ENCODE measurements at regions not wholly inside any gene's neighbourhood (a gene's known extent, or its start where the extent isn't known, plus 50 kb on each side); places are given as distances from the start of the nearest gene placed in this dataset.

DNA sequence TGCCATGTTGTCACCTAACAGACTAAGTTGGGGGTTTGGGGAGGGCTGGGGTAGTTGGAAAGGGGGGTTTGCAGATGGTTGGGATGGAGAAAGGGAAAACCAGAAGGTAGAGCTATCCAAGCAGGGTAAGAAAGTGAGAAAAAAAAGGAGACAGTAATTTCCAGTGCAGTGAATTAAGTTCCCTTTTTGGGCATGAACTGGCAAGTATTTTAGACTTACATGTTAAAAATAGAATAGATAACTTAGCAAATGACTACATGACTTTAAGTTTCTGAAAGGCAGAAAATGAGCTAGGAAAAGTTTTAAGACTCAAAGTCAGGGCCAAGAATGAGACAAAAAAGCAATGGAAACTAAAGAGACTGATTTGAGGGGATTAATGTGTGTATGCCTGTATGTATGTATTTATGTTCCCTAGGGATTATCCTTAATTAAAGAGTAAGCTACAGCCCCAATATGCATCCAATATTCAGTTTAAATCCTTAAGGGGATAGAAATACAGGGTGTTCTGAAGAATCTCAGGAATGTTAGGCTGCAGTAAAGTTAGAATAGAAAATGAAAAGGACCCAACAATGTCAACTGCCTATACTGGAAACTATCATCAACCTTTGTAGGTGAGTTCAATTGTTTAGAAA is 285.2 kb upstream of the MME start:
- H3K36me3 ChIP-seq (ENCODE audit: insufficient read depth, low read length), result no peaks in the 10 kb centered on the region
- no peaks in the 10 kb centered on the region for H3K27me3 ChIP-seq (ENCODE audit: insufficient read depth, low read length)
- H3K79me2 ChIP-seq (ENCODE audit: control insufficient read depth, insufficient read depth, low read length, unreplicated experiment), result no peaks in the 10 kb centered on the region
- H2AFZ ChIP-seq (ENCODE audit: low read length, unreplicated experiment), result no peak overlapping the region
- peak overlapping the region; percentile 70 for H3K27ac ChIP-seq (ENCODE audit: low read depth, low read length)
- peaks cover 25% of the 10 kb centered on the region for H3K4me1 ChIP-seq (ENCODE audit: control insufficient read depth, insufficient read depth, low read length, unreplicated experiment)
- no peak overlapping the region for H3K4me3 ChIP-seq (ENCODE audit: low read depth, low read length)

DNA sequence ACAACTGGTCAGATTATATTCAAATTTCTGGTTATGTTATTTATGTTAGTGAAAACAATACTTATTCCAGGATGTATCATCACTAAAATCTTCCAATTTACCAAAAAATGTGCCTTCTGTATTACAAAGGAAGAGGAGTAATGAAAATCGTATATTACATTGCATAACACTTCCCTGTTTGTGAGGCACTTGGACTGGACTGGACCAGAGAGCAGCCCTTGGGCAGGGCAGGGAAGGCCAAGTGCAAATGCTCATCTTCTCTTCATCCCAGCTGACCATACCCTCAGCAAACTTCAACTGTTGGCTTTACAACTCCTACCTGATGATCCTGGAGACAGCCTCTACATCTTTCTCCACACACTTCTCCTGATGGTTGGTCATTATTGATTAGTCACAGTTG is 285.7 kb upstream of the MME start:
- Histone ChIP-seq H3K4me1 (ENCODE audit: control insufficient read depth, insufficient read depth, low read length, unreplicated experiment) (peaks cover 25% of the 10 kb centered on the region), H3K36me3 (ENCODE audit: insufficient read depth, low read length) (no peaks in the 10 kb centered on the region), H3K79me2 (ENCODE audit: control insufficient read depth, insufficient read depth, low read length, unreplicated experiment) (no peaks in the 10 kb centered on the region), H3K27ac (ENCODE audit: low read depth, low read length) (peak overlapping the region; percentile 70; the same call in 1 of the 2 replicates), H2AFZ (ENCODE audit: low read length, unreplicated experiment) (peak overlapping the region; percentile 13), H3K4me3 (ENCODE audit: low read depth, low read length) (no peak overlapping the region), H3K27me3 (ENCODE audit: insufficient read depth, low read length) (no peaks in the 10 kb centered on the region)

DNA sequence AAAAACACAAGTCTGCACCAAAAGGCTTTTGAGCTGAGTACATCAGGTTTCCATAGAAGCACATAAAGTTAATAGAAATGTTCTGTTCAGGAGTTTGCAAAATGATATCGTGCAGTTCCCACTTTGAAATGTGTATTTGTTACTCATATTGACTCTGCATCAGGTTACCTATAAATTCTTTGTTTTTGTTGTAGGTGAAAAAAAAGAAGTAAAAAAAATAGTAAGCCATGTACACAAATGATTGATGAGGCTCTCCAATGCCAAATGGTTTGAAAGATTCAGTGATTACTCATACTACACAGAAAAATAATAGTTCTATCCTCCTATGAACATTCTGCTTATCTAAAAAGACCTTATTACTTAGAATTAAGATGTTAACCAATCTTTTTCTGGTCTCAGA is 287.3 kb upstream of the MME start:
- Histone ChIP-seq H3K27me3 (ENCODE audit: insufficient read depth, low read length) (no peaks in the 10 kb centered on the region), H2AFZ (ENCODE audit: low read length, unreplicated experiment) (no peak overlapping the region), H3K4me1 (ENCODE audit: control insufficient read depth, insufficient read depth, low read length, unreplicated experiment) (peaks cover 25% of the 10 kb centered on the region), H3K79me2 (ENCODE audit: control insufficient read depth, insufficient read depth, low read length, unreplicated experiment) (no peaks in the 10 kb centered on the region), H3K36me3 (ENCODE audit: insufficient read depth, low read length) (no peaks in the 10 kb centered on the region), H3K4me3 (ENCODE audit: low read depth, low read length) (no peak overlapping the region), H3K27ac (ENCODE audit: low read depth, low read length) (no peak overlapping the region)

DNA sequence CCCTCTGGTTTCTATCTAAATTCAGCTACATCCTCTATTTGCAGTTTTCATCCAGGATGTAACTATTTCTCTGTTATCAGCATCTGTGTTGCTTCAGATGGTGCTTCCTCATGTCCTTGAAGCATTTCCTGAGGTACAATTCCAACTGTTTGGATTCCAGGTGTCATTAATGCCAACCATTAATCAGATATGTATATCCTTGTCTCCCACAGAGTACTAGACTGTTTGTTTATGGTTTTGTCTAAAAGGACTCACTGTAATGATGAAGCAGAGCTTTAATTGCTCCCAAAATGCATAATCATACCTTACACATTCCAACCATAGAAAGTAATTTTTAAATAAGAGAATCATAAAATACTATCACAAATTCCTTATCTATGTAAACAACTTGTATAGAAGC is 288.5 kb upstream of the MME start:
- H3K4me3 ChIP-seq (ENCODE audit: low read depth, low read length), result no peak overlapping the region
- H3K4me1 ChIP-seq (ENCODE audit: control insufficient read depth, insufficient read depth, low read length, unreplicated experiment), result peaks cover 25% of the 10 kb centered on the region
- no peak overlapping the region for H3K27ac ChIP-seq (ENCODE audit: low read depth, low read length)
- H3K79me2 ChIP-seq (ENCODE audit: control insufficient read depth, insufficient read depth, low read length, unreplicated experiment), result no peaks in the 10 kb centered on the region
- H3K27me3 ChIP-seq (ENCODE audit: insufficient read depth, low read length), result no peaks in the 10 kb centered on the region
- no peak overlapping the region for H2AFZ ChIP-seq (ENCODE audit: low read length, unreplicated experiment)
- no peaks in the 10 kb centered on the region for H3K36me3 ChIP-seq (ENCODE audit: insufficient read depth, low read length)

DNA sequence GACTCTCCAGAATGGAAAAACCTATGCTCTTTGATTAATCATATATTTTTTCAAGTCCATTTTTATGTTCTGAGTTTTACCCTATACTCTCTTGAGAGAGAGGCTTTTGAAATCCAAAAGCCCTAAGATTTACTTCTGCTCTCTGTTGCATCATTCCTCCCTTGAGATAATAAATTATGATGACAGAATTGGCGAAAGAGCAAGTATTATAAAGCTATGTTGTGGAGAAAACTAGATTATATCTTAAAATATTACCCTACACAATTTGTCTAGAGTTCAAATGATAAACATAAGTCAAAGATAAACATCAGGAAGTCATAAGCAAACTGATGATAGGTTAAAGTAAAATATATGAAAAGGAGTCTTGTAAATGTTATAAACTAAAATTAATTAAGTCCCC is 293.4 kb upstream of the MME start:
- H3K27ac ChIP-seq (ENCODE audit: low read depth, low read length), result no peak overlapping the region
- no peak overlapping the region for H3K4me3 ChIP-seq (ENCODE audit: low read depth, low read length)
- no peaks in the 10 kb centered on the region for H3K79me2 ChIP-seq (ENCODE audit: control insufficient read depth, insufficient read depth, low read length, unreplicated experiment)
- no peak overlapping the region for H2AFZ ChIP-seq (ENCODE audit: low read length, unreplicated experiment)
- no peaks in the 10 kb centered on the region for H3K36me3 ChIP-seq (ENCODE audit: insufficient read depth, low read length)
- peaks cover 3% of the 10 kb centered on the region for H3K4me1 ChIP-seq (ENCODE audit: control insufficient read depth, insufficient read depth, low read length, unreplicated experiment)
- no peaks in the 10 kb centered on the region for H3K27me3 ChIP-seq (ENCODE audit: insufficient read depth, low read length)

DNA sequence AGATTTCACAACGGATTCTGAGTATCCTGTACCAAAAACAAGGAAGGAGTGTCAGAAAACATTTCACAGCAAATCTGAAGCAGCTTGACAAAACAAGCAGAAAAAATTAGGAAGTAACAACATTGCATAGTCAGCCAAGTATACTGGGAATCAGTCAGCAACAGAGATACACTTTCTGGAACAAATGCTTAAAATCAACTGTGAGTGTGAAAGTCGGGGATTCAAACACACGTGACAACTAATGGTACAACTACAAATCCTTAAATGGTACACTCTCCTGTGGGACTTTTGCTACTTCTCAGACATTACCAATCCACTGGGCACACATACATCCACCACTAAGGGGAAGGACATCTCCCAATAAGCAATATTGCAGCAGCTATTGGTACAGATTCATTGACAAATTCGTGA is 296.6 kb upstream of the MME start:
- Histone ChIP-seq H3K36me3 (ENCODE audit: insufficient read depth, low read length) (no peaks in the 10 kb centered on the region), H3K27ac (ENCODE audit: low read depth, low read length) (no peak overlapping the region), H2AFZ (ENCODE audit: low read length, unreplicated experiment) (no peak overlapping the region), H3K4me1 (ENCODE audit: control insufficient read depth, insufficient read depth, low read length, unreplicated experiment) (peaks cover 3% of the 10 kb centered on the region), H3K27me3 (ENCODE audit: insufficient read depth, low read length) (no peaks in the 10 kb centered on the region), H3K79me2 (ENCODE audit: control insufficient read depth, insufficient read depth, low read length, unreplicated experiment) (no peaks in the 10 kb centered on the region), H3K4me3 (ENCODE audit: low read depth, low read length) (no peak overlapping the region)

DNA sequence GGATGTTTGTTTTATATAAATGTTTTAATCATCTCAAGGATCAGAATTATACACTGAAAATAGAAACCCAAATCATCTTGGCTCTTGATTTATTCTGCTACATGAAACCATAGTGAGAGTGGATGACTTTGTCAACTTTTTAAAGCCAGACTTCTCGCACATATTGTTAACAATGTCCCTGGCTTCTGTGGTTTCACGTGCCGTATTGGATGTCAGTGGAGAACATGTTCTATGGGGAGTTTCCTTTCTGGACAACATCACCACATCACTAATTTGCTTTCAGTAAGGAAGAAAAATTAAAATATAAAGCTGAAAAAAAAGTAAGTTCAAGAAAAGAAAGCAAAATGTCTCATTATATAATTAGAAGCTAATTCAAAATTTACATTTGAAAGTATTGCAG is 297.1 kb upstream of the MME start:
- Histone ChIP-seq H3K4me1 (ENCODE audit: control insufficient read depth, insufficient read depth, low read length, unreplicated experiment) (peaks cover 3% of the 10 kb centered on the region), H2AFZ (ENCODE audit: low read length, unreplicated experiment) (no peak overlapping the region), H3K27ac (ENCODE audit: low read depth, low read length) (no peak overlapping the region), H3K27me3 (ENCODE audit: insufficient read depth, low read length) (no peaks in the 10 kb centered on the region), H3K79me2 (ENCODE audit: control insufficient read depth, insufficient read depth, low read length, unreplicated experiment) (no peaks in the 10 kb centered on the region), H3K36me3 (ENCODE audit: insufficient read depth, low read length) (no peaks in the 10 kb centered on the region), H3K4me3 (ENCODE audit: low read depth, low read length) (no peak overlapping the region)

DNA sequence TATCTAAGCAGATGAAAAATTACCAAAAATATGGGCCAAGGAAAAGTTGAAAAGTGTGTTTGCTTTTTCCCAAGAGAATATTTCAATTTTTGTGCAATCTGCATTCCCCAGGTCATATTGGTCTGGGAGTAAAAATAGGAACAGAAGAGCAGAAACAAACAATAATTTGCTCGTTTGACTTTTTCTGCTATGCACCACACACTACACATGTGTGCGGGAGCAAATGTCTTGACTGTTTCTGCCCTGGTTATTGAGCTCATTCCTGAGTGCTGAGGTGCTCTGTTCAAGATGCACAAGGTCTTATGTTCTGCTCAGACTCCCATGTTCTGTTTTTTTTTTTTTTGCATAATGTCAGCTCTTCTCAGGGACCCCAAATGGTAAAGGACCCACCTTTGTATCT is 298.0 kb upstream of the MME start:
- no peak overlapping the region for H2AFZ ChIP-seq (ENCODE audit: low read length, unreplicated experiment)
- H3K36me3 ChIP-seq (ENCODE audit: insufficient read depth, low read length), result no peaks in the 10 kb centered on the region
- no peaks in the 10 kb centered on the region for H3K27me3 ChIP-seq (ENCODE audit: insufficient read depth, low read length)
- no peaks in the 10 kb centered on the region for H3K79me2 ChIP-seq (ENCODE audit: control insufficient read depth, insufficient read depth, low read length, unreplicated experiment)
- peaks cover 3% of the 10 kb centered on the region for H3K4me1 ChIP-seq (ENCODE audit: control insufficient read depth, insufficient read depth, low read length, unreplicated experiment)
- H3K4me3 ChIP-seq (ENCODE audit: low read depth, low read length), result no peak overlapping the region
- H3K27ac ChIP-seq (ENCODE audit: low read depth, low read length), result no peak overlapping the region

DNA sequence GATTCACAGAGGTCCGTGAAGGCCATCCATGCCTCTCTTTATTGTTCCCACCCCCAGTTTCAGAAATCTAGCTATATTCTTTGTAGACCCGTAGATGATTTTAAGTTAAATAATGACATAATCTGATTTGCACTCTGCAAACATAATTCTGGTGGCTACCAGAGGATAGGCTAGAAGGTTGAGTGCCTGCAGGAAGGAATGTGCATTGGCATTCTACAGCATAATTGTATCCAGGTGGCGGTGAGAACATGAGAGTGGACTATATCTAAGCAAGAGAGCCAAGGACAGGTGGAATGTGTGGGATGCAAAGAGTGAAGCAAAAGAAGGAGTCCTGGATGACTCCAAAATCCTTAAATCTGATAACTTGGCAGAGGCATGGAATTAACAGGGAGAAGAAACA is 298.5 kb upstream of the MME start:
- H3K79me2 ChIP-seq (ENCODE audit: control insufficient read depth, insufficient read depth, low read length, unreplicated experiment), result no peaks in the 10 kb centered on the region
- no peak overlapping the region for H2AFZ ChIP-seq (ENCODE audit: low read length, unreplicated experiment)
- H3K27me3 ChIP-seq (ENCODE audit: insufficient read depth, low read length), result no peaks in the 10 kb centered on the region

DNA sequence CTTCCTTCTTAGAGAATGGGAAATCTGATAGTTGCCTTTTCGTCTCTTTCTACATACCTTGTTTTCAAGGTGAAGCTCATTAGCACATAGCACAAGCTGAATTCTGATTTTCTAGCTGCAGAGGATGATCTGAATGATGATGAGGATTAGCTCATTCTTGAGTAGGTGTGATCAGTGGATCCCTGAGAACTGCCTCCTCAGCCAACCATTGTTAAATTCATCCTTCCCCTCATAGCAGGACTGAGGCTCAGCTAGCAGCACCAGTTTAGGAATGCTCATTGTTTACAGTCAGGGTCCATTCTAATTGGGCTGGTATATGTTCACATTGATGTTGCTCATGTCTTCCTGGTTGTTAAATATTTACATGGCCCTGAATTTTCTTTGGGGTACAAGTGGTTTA is 299.9 kb upstream of the MME start:
- Histone ChIP-seq H3K36me3 (ENCODE audit: insufficient read depth, low read length) (no peaks in the 10 kb centered on the region), H3K4me3 (ENCODE audit: low read depth, low read length) (no peak overlapping the region), H3K27ac (ENCODE audit: low read depth, low read length) (no peak overlapping the region), H3K27me3 (ENCODE audit: insufficient read depth, low read length) (no peaks in the 10 kb centered on the region; the same call in 1 of the 2 replicates), H3K4me1 (ENCODE audit: control insufficient read depth, insufficient read depth, low read length, unreplicated experiment) (no peaks in the 10 kb centered on the region), H3K79me2 (ENCODE audit: control insufficient read depth, insufficient read depth, low read length, unreplicated experiment) (no peaks in the 10 kb centered on the region), H2AFZ (ENCODE audit: low read length, unreplicated experiment) (no peak overlapping the region)

More for the DNA sequence above, 298.5 kb upstream of the MME start:
- H3K4me1 ChIP-seq (ENCODE audit: control insufficient read depth, insufficient read depth, low read length, unreplicated experiment), result peaks cover 3% of the 10 kb centered on the region
- no peak overlapping the region for H3K27ac ChIP-seq (ENCODE audit: low read depth, low read length)
- no peak overlapping the region for H3K4me3 ChIP-seq (ENCODE audit: low read depth, low read length)
- no peaks in the 10 kb centered on the region for H3K36me3 ChIP-seq (ENCODE audit: insufficient read depth, low read length)

DNA sequence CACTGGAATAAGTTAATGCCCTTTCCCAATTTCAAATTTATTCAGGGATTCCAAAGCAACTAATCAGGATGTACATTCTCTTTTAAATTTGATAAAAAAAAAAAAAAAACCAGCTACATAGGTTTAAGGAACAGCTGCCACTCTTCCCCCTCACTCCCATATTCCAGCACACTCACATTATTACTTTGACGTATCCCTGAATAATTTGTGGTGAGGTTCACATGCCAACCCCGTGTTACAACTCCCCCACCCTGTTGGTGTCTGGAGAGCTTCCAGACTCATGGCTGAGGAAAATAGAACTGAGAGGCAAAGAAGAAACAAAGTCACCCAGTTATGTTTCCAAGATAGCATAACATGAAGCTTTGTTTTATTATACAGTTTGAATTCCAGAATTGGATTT is 300.5 kb upstream of the MME start:
- Histone ChIP-seq H3K27me3 (ENCODE audit: insufficient read depth, low read length) (no peaks in the 10 kb centered on the region; the same call in 1 of the 2 replicates), H3K4me3 (ENCODE audit: low read depth, low read length) (no peak overlapping the region), H3K79me2 (ENCODE audit: control insufficient read depth, insufficient read depth, low read length, unreplicated experiment) (no peaks in the 10 kb centered on the region), H3K36me3 (ENCODE audit: insufficient read depth, low read length) (no peaks in the 10 kb centered on the region), H3K4me1 (ENCODE audit: control insufficient read depth, insufficient read depth, low read length, unreplicated experiment) (no peaks in the 10 kb centered on the region), H3K27ac (ENCODE audit: low read depth, low read length) (no peak overlapping the region), H2AFZ (ENCODE audit: low read length, unreplicated experiment) (no peak overlapping the region)
